TTC549 (cell line): ENCODE measurements at regions not wholly inside any gene's neighbourhood (a gene's known extent, or its start where the extent isn't known, plus 50 kb on each side); places are given as distances from the start of the nearest gene placed in this dataset.
"Not testable (repeated sequence)": the region's sequence is repeated elsewhere in the genome, so short reads cannot be mapped to it uniquely, and the experiment has no call there.

Experiments
- FAIRE-seq: peaks from 2 replicates; lab custom pipeline; 2012; peaks lifted over from hg19 to GRCh38; lab: Jason Lieb, UNC

- peak; percentile 56 for FAIRE-seq
Observed at GRCh38 chr18:14606546-14606945, 63.1 kb upstream of the POTEC start.

- FAIRE-seq, result not testable (repeated sequence)
Observed at GRCh38 chr18:14607360-14607759, 64.0 kb upstream of the POTEC start.

- FAIRE-seq, result not testable (repeated sequence)
Observed at GRCh38 chr18:14612422-14612821, 69.0 kb upstream of the POTEC start.

- FAIRE-seq, result not testable (repeated sequence)
Observed at GRCh38 chr18:14614485-14614884, 71.1 kb upstream of the POTEC start.

- FAIRE-seq, result not testable (repeated sequence)
Observed at GRCh38 chr18:14627336-14627735, 83.9 kb upstream of the POTEC start.

- not testable (repeated sequence) for FAIRE-seq
Observed at GRCh38 chr18:14628323-14628978, 85.1 kb upstream of the POTEC start.

- FAIRE-seq, result not testable (repeated sequence)
Observed at GRCh38 chr18:14628979-14629325, 85.6 kb upstream of the POTEC start.

GRCh38 chr18:14632976-14633375 lies 89.6 kb upstream of the POTEC start:
- FAIRE-seq, result not testable (repeated sequence)

GRCh38 chr18:14638008-14638407 lies 94.6 kb upstream of the POTEC start:
- not testable (repeated sequence) for FAIRE-seq

- FAIRE-seq, result not testable (repeated sequence)
Observed at GRCh38 chr18:14641121-14641520, 97.7 kb upstream of the POTEC start.

- FAIRE-seq, result not testable (repeated sequence)
Observed at GRCh38 chr18:14643715-14644290, 100.4 kb upstream of the POTEC start.

- FAIRE-seq, result not testable (repeated sequence)
Observed at GRCh38 chr18:14693051-14693450, 54.9 kb upstream of the ANKRD30B start.

- FAIRE-seq, result not testable (repeated sequence)
Observed at GRCh38 chr18:14693882-14694281, 54.1 kb upstream of the ANKRD30B start.

GRCh38 chr18:14698006-14698405 lies 50.0 kb upstream of the ANKRD30B start:
- not testable (repeated sequence) for FAIRE-seq
